ENCODE measurements at regions not wholly inside any gene's neighbourhood (a gene's known extent, or its start where the extent isn't known, plus 50 kb on each side); places are given as distances from the start of the nearest gene placed in this dataset.

DNA sequence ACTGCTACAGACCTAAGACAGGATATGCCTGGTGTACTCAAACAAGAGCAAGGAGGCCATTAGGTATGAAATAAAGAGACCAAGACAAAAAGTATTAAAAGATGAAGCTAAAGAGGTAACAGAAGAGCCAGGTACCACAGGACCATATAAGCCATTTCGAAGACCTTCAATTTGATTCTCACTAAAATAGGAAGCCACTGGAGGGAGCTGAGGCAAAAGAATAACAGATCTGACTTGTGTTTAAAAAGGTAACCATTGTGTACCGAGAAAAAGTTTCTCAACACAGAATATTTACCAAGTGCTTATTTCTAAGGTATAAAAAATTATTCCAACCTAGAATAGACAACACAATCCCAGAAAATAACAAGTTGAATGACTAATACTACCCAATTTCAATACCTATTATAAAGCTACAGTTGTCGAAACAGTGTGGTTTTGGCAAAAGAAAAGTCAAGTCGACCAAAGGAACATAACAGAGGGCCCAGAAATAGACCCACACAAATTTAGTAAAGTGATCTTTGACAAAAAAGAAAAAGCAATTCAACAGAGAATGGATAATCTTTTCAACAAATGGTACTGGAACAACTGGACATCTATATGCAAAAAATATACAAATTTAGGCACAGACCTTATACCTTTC, 125.3 kb upstream of the DST start:
- Histone ChIP-seq H3K9me3 (ENCODE audit: control insufficient read depth in 2 of 2, low read length in 2 of 2) (no peaks in the 10 kb centered on the region), H3K9ac (ENCODE audit: low read length in 2 of 2) (no peak overlapping the region), H3K27ac (ENCODE audit: low read length) (no peak overlapping the region), H3K4me3 (ENCODE audit: low read length in 2 of 2) (no peak overlapping the region), H3K27me3 (ENCODE audit: control insufficient read depth in 1 of 2, insufficient read depth in 2 of 2, low read length in 2 of 2) (no peaks in the 10 kb centered on the region), H3K4me1 (ENCODE audit: control insufficient read depth, insufficient read depth, low read length) (peaks cover 11% of the 10 kb centered on the region), H3K36me3 (ENCODE audit: control insufficient read depth in 2 of 2, insufficient read depth in 2 of 2, low read length in 2 of 2) (no peaks in the 10 kb centered on the region)

DNA sequence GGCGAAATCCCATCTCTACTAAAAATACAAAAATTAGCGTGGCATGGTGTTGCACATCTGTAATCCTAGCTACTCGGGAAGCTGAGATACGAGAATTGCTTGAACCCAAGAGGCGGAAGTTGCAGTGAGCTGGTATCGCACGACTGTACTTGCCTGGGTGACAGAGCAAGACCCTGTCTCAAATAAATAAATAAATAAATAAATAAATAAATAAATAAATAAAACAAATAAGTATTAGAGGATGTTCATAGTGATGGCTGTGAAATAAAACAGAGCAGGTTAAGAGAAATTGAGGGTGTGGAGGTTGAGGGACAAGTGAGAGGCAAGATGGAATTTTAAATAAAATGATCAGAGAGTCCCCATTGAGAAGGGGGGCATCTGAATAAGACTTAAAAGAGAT, 124.7 kb upstream of the DST start:
- H3K9me3 ChIP-seq (ENCODE audit: control insufficient read depth in 2 of 2, low read length in 2 of 2) = no peaks in the 10 kb centered on the region
- H3K36me3 ChIP-seq (ENCODE audit: control insufficient read depth in 2 of 2, insufficient read depth in 2 of 2, low read length in 2 of 2) = no peaks in the 10 kb centered on the region
- no peaks in the 10 kb centered on the region for H3K27me3 ChIP-seq (ENCODE audit: control insufficient read depth in 1 of 2, insufficient read depth in 2 of 2, low read length in 2 of 2)
- H3K4me3 ChIP-seq (ENCODE audit: low read length in 2 of 2) = no peak overlapping the region
- peaks cover 13% of the 10 kb centered on the region for H3K4me1 ChIP-seq (ENCODE audit: control insufficient read depth, insufficient read depth, low read length)
- H3K9ac ChIP-seq (ENCODE audit: low read length in 2 of 2) = no peak overlapping the region
- H3K27ac ChIP-seq (ENCODE audit: low read length) = no peak overlapping the region

DNA sequence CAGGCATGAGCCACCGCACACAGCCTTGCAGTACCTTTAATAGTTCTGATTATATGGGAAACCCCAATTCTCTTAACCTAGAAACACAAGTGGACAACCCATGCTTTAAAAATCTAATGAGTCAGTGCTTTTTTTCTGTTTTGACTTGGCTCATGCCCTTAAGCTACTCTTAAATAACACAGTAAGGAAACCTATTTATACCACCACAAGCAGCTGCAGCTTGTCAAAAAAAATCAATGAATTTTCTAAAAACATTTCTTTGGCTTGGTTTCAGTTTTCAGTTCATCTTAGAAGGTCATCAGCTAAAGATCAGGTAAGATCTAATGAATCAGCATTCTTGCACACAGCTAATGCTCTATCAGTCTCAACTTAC, 124.1 kb upstream of the DST start:
- Histone ChIP-seq H3K36me3 (ENCODE audit: control insufficient read depth in 2 of 2, insufficient read depth in 2 of 2, low read length in 2 of 2) (no peaks in the 10 kb centered on the region), H3K9ac (ENCODE audit: low read length in 2 of 2) (no peak overlapping the region), H3K4me1 (ENCODE audit: control insufficient read depth, insufficient read depth, low read length) (peaks cover 13% of the 10 kb centered on the region), H3K9me3 (ENCODE audit: control insufficient read depth in 2 of 2, low read length in 2 of 2) (no peaks in the 10 kb centered on the region), H3K4me3 (ENCODE audit: low read length in 2 of 2) (no peak overlapping the region), H3K27ac (ENCODE audit: low read length) (no peak overlapping the region), H3K27me3 (ENCODE audit: control insufficient read depth in 1 of 2, insufficient read depth in 2 of 2, low read length in 2 of 2) (no peaks in the 10 kb centered on the region)

DNA sequence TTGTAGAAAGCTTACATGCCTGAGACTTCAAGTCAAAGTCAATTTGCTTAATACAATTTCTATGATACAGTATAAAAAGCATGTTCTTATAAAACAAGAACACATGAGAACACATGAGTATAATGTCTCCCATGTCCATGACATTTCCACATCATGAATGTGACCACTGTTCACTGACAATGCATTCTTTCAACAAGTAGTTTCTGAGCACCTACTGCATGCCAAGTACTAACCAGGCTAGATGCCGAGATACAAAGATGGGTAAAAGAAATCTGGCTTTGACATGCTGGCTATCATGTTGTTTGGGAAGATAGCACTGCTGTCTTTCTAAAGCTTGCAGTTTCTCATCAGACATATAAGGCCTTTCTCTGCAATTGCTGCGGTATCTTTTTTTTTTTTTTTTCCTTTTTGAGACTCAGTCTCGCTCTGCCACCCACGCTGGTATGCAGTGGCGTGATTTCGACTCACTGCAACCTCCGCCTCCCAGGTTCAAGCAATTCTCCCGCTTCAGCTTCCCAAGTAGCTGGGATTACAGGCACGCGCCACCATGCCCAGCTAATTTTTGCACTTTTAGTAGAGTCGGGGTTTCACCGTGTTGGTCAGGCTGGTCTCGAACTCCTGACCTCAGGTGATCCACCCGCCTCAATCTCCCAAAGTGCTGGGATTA, 123.6 kb upstream of the DST start:
- Histone ChIP-seq H3K9ac (ENCODE audit: low read length in 2 of 2) (no peak overlapping the region), H3K9me3 (ENCODE audit: control insufficient read depth in 2 of 2, low read length in 2 of 2) (no peaks in the 10 kb centered on the region), H3K27ac (ENCODE audit: low read length) (no peak overlapping the region), H3K27me3 (ENCODE audit: control insufficient read depth in 1 of 2, insufficient read depth in 2 of 2, low read length in 2 of 2) (no peaks in the 10 kb centered on the region), H3K4me3 (ENCODE audit: low read length in 2 of 2) (no peak overlapping the region), H3K4me1 (ENCODE audit: control insufficient read depth, insufficient read depth, low read length) (peaks cover 13% of the 10 kb centered on the region), H3K36me3 (ENCODE audit: control insufficient read depth in 2 of 2, insufficient read depth in 2 of 2, low read length in 2 of 2) (no peaks in the 10 kb centered on the region)

DNA sequence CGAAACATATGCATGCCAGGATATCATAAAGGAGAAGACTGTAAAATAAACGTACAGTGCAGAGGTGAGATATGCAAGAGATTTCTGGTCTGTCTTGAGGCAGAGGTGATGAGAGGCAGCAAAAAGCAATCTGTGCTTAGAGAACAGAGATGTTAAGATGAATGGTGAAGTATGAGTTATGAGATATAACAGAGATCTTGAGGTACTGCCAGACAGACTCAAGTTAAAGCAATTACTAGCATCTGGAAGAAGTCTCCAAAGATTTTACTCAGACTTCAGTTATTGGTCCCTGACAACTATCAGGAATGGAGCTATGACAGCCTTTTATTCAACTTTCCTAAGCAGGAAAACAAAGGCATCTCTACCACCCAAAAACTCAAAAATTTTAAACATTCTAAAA, 122.8 kb upstream of the DST start:
- Histone ChIP-seq H3K27me3 (ENCODE audit: control insufficient read depth in 1 of 2, insufficient read depth in 2 of 2, low read length in 2 of 2) (no peaks in the 10 kb centered on the region), H3K4me3 (ENCODE audit: low read length in 2 of 2) (no peak overlapping the region), H3K36me3 (ENCODE audit: control insufficient read depth in 2 of 2, insufficient read depth in 2 of 2, low read length in 2 of 2) (no peaks in the 10 kb centered on the region), H3K9ac (ENCODE audit: low read length in 2 of 2) (no peak overlapping the region), H3K27ac (ENCODE audit: low read length) (no peak overlapping the region), H3K9me3 (ENCODE audit: control insufficient read depth in 2 of 2, low read length in 2 of 2) (no peaks in the 10 kb centered on the region), H3K4me1 (ENCODE audit: control insufficient read depth, insufficient read depth, low read length) (peaks cover 13% of the 10 kb centered on the region)

DNA sequence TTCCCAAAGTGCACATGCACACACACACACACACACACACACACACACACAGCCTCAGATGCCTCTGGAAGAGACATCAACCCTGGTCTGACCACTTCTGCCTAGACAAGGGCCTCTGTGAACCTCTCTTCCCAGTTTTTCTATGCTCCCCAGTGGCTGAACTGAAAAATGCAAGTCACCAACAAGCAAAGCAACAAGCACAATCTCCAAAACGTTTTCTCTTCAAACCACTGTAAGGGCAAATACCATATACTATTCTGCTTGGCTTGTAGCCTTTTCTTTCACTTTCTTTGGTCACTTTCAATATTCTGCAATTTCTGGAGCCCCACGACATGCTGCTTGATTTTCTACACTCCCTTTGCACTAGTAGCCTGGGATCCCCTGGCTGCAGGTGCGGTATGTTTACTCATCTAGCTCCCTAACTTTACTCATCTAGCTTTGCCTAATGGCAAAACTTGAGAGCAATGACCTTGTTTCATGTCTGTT, 121.4 kb upstream of the DST start:
- Histone ChIP-seq H3K36me3 (ENCODE audit: control insufficient read depth in 2 of 2, insufficient read depth in 2 of 2, low read length in 2 of 2) (no peaks in the 10 kb centered on the region), H3K9ac (ENCODE audit: low read length in 2 of 2) (no peak overlapping the region), H3K4me3 (ENCODE audit: low read length in 2 of 2) (no peak overlapping the region), H3K27me3 (ENCODE audit: control insufficient read depth in 1 of 2, insufficient read depth in 2 of 2, low read length in 2 of 2) (no peaks in the 10 kb centered on the region), H3K27ac (ENCODE audit: low read length) (no peak overlapping the region), H3K4me1 (ENCODE audit: control insufficient read depth, insufficient read depth, low read length) (peaks cover 13% of the 10 kb centered on the region), H3K9me3 (ENCODE audit: control insufficient read depth in 2 of 2, low read length in 2 of 2) (no peaks in the 10 kb centered on the region)

DNA sequence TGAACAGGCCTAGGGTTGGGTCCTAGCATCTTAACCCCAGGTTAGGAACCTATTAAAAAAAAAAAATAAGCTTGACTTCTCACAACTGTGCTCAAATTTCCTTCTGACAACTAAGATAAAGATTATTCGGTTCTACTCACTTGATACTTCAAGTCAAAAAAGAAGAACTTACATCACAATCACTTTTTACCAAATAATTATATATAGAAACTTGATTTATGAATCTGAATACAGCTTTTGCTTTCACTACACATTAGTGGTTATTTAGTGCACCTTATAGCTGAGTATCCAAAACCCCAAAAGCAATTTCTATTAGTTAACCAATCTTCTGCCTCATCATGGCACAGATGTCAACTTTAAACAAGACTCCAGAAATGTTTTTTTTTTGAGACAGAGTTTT, 119.0 kb upstream of the DST start:
- no peak overlapping the region for H3K27ac ChIP-seq (ENCODE audit: low read length)
- peaks cover 20% of the 10 kb centered on the region for H3K4me1 ChIP-seq (ENCODE audit: control insufficient read depth, insufficient read depth, low read length)
- no peaks in the 10 kb centered on the region for H3K9me3 ChIP-seq (ENCODE audit: control insufficient read depth in 2 of 2, low read length in 2 of 2)
- H3K9ac ChIP-seq (ENCODE audit: low read length in 2 of 2) = no peak overlapping the region
- no peaks in the 10 kb centered on the region for H3K27me3 ChIP-seq (ENCODE audit: control insufficient read depth in 1 of 2, insufficient read depth in 2 of 2, low read length in 2 of 2)
- no peaks in the 10 kb centered on the region for H3K36me3 ChIP-seq (ENCODE audit: control insufficient read depth in 2 of 2, insufficient read depth in 2 of 2, low read length in 2 of 2)
- H3K4me3 ChIP-seq (ENCODE audit: low read length in 2 of 2) = no peak overlapping the region

DNA sequence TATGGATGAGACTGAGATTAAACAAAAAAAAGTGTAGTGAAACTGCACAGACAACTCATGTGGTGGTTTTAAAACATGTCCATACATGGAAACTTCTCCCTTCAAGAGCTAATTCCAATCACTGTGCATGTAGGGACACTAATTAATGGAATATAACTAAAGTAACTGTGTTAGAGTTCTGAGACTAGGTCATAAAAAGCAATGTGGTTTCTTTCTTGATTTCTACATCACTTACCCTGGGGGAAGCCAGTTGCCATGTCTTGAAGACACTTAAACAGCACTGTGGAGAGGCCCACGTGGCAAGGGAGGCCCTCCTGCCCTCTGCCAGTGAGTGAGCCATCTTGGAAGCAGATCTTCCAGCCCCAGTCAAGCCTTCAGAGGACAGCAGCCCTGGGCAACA, 118.2 kb upstream of the DST start:
- Histone ChIP-seq H3K9ac (ENCODE audit: low read length in 2 of 2) (no peak overlapping the region), H3K36me3 (ENCODE audit: control insufficient read depth in 2 of 2, insufficient read depth in 2 of 2, low read length in 2 of 2) (no peaks in the 10 kb centered on the region), H3K4me1 (ENCODE audit: control insufficient read depth, insufficient read depth, low read length) (peaks cover 20% of the 10 kb centered on the region), H3K27ac (ENCODE audit: low read length) (no peak overlapping the region), H3K9me3 (ENCODE audit: control insufficient read depth in 2 of 2, low read length in 2 of 2) (no peaks in the 10 kb centered on the region), H3K27me3 (ENCODE audit: control insufficient read depth in 1 of 2, insufficient read depth in 2 of 2, low read length in 2 of 2) (no peaks in the 10 kb centered on the region), H3K4me3 (ENCODE audit: low read length in 2 of 2) (no peak overlapping the region)

DNA sequence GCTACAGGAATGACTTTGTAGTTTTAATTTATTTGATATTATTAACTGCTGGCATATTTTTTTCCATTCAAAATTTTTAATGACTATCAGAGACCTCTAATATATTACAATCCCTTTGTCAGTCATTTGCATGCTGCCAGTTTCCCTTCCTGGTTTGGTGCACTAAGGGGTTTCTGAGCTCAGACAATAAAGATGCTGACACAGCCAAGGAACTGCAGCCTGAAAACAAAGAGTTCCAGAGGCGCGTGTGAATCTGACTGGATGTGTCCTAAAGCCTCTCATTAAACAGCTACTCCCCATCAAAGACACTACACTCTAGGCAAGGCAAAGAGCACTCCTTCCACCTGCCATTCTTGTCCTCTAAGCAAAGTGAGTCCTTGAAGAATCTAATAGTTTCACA, 116.8 kb upstream of the DST start:
- Histone ChIP-seq H3K27ac (ENCODE audit: low read length) (no peak overlapping the region), H3K9ac (ENCODE audit: low read length in 2 of 2) (no peak overlapping the region), H3K9me3 (ENCODE audit: control insufficient read depth in 2 of 2, low read length in 2 of 2) (no peaks in the 10 kb centered on the region), H3K4me3 (ENCODE audit: low read length in 2 of 2) (no peak overlapping the region), H3K36me3 (ENCODE audit: control insufficient read depth in 2 of 2, insufficient read depth in 2 of 2, low read length in 2 of 2) (no peaks in the 10 kb centered on the region), H3K27me3 (ENCODE audit: control insufficient read depth in 1 of 2, insufficient read depth in 2 of 2, low read length in 2 of 2) (no peaks in the 10 kb centered on the region), H3K4me1 (ENCODE audit: control insufficient read depth, insufficient read depth, low read length) (peaks cover 20% of the 10 kb centered on the region)

DNA sequence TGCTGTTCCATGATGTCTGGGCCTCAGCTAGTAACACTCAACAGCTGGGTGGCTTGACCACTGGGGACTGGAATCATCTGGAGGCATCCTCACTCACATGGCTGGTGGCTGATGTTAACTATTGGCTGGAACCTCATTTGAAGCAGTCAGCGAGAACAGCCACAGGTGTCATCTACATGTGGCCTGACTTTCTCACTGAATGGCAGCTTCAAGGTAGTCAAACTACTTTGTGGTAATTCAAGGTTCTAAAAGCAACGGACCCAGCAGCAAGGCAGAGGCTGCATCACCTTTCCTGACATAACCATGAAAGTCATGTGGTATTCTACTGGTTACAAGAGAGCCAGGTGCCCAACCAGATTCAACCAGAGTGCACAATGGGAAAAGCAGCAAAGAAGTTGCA, 115.9 kb upstream of the DST start:
- H3K4me3 ChIP-seq (ENCODE audit: low read length in 2 of 2) = no peak overlapping the region
- no peaks in the 10 kb centered on the region for H3K9me3 ChIP-seq (ENCODE audit: control insufficient read depth in 2 of 2, low read length in 2 of 2)
- H3K4me1 ChIP-seq (ENCODE audit: control insufficient read depth, insufficient read depth, low read length) = peaks cover 20% of the 10 kb centered on the region
- no peaks in the 10 kb centered on the region for H3K27me3 ChIP-seq (ENCODE audit: control insufficient read depth in 1 of 2, insufficient read depth in 2 of 2, low read length in 2 of 2)
- H3K36me3 ChIP-seq (ENCODE audit: control insufficient read depth in 2 of 2, insufficient read depth in 2 of 2, low read length in 2 of 2) = no peaks in the 10 kb centered on the region
- no peak overlapping the region for H3K27ac ChIP-seq (ENCODE audit: low read length)
- no peak overlapping the region for H3K9ac ChIP-seq (ENCODE audit: low read length in 2 of 2)

DNA sequence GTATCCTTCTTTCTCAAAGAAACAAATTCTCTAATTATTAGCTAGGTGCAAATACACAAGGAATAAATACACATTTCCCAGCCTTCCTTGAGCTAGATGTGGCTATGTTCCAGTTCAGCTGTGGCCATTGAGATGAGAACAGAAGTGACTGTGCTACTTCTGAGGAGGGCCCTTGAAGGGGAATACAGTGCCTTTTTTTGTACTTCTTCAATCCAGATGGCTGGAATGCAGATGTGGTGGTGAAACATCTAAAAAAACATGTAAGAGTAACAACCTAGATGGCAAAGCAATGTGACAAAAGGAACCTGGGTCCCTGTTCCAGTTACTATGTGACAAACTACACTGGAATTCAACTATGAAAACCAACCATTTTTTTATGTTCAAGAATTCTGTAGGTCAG, 115.4 kb upstream of the DST start:
- Histone ChIP-seq H3K9ac (ENCODE audit: low read length in 2 of 2) (no peak overlapping the region), H3K36me3 (ENCODE audit: control insufficient read depth in 2 of 2, insufficient read depth in 2 of 2, low read length in 2 of 2) (no peaks in the 10 kb centered on the region), H3K27me3 (ENCODE audit: control insufficient read depth in 1 of 2, insufficient read depth in 2 of 2, low read length in 2 of 2) (no peaks in the 10 kb centered on the region), H3K27ac (ENCODE audit: low read length) (no peak overlapping the region), H3K4me3 (ENCODE audit: low read length in 2 of 2) (no peak overlapping the region), H3K9me3 (ENCODE audit: control insufficient read depth in 2 of 2, low read length in 2 of 2) (no peaks in the 10 kb centered on the region), H3K4me1 (ENCODE audit: control insufficient read depth, insufficient read depth, low read length) (peaks cover 19% of the 10 kb centered on the region)

Data from stomach smooth muscle (tissue), 2 donors.